ENCODE measurements at regions not wholly inside any gene's neighbourhood (a gene's known extent, or its start where the extent isn't known, plus 50 kb on each side); places are given as distances from the start of the nearest gene placed in this dataset.

- Histone ChIP-seq H3K4me1 (ENCODE audit: control insufficient read depth in 1 of 2, insufficient read depth in 2 of 2, low read length in 2 of 2) (no peaks in the 10 kb centered on the region), H3K9me2 (ENCODE audit: insufficient read depth) (no peaks in the 10 kb centered on the region), H3K9me3 (ENCODE audit: control insufficient read depth in 1 of 2, insufficient read depth in 1 of 2, low read depth in 1 of 2, low read length in 2 of 2) (no peaks in the 10 kb centered on the region), H3K79me2 (ENCODE audit: insufficient read depth, low read length) (no peaks in the 10 kb centered on the region), H3K4me2 (ENCODE audit: low read length) (no peak overlapping the region), H2AFZ (ENCODE audit: low read depth, low read length, poor library complexity, severe bottlenecking) (no peak overlapping the region), H3K27ac (ENCODE audit: low read depth, low read length) (no peak overlapping the region), H3K9ac (ENCODE audit: low read length) (no peak overlapping the region), H3K4me3 (replicated peaks in 1 of 2; ENCODE audit: low read depth in 1 of 2, low read length in 2 of 2) (no peak overlapping the region), H3K36me3 (ENCODE audit: control insufficient read depth in 1 of 2, insufficient read depth in 2 of 2, low read length in 2 of 2) (no peaks in the 10 kb centered on the region), H3K27me3 (ENCODE audit: insufficient read depth, low read length) (no peaks in the 10 kb centered on the region), H4K20me1 (ENCODE audit: insufficient read depth) (no peaks in the 10 kb centered on the region)
- no peak for DNase-seq (ENCODE audit: low read depth, low spot score)
- ATAC-seq, result no peak
- BruUV-seq (replicated peaks), result no TSS peak
- RAD21 ChIA-PET (ENCODE audit: low non-redundant PET in 1 of 2, low total read pairs in 2 of 2, uncharacterized antibody in 2 of 2, unreplicated experiment in 2 of 2), result no interaction called here
- CTCF ChIA-PET, result no interaction called here
- TF ChIP-seq ELF1 (IDR thresholded peaks at IDR 0.05; ENCODE audit: borderline replicate concordance, low read depth) (no peak), ZBTB33 (IDR thresholded peaks at IDR 0.05; ENCODE audit: extremely low read depth, insufficient replicate concordance, low read length) (no peak), ZFX (IDR thresholded peaks at IDR 0.05) (no peak), CTCF (IDR thresholded peaks at IDR 0.05 in 2 of 3, conservative IDR thresholded peaks at IDR 0.05 in 1 of 3; ENCODE audit: borderline replicate concordance in 1 of 3, insufficient read depth in 1 of 3, low read depth in 2 of 3, low read length in 2 of 3) (no peak)
- POLR2A ChIA-PET, result no interaction called here
- intact Hi-C loops (cut with micrococcal nuclease), result no loop called here
Observed at GRCh38 chr4:152063621-152064240, 302.9 kb upstream of the GATB start.
